ENCODE measurements at regions not wholly inside any gene's neighbourhood (a gene's known extent, or its start where the extent isn't known, plus 50 kb on each side); places are given as distances from the start of the nearest gene placed in this dataset.

GRCh38 chr11:25970726-25971508, 361.0 kb upstream of the ANO3 start:
- DNase-seq (ENCODE audit: low spot score): no peak

GRCh38 chr11:25980091-25980490, 351.8 kb upstream of the ANO3 start:
- DNase-seq (ENCODE audit: low spot score): no peak

- DNase-seq (ENCODE audit: low spot score): peak; percentile 5
Measured at GRCh38 chr11:25981998-25982397, 349.9 kb upstream of the ANO3 start.

GRCh38 chr11:25983280-25983679, 348.6 kb upstream of the ANO3 start:
- no peak for DNase-seq (ENCODE audit: low spot score)

- DNase-seq (ENCODE audit: low spot score): no peak
Measured at GRCh38 chr11:25988178-25988577, 343.8 kb upstream of the ANO3 start.

- no peak for DNase-seq (ENCODE audit: low spot score)
Measured at GRCh38 chr11:25990406-25990805, 341.5 kb upstream of the ANO3 start.

GRCh38 chr11:25991476-25991875, 340.5 kb upstream of the ANO3 start:
- DNase-seq (ENCODE audit: low spot score): no peak

GRCh38 chr11:25992294-25992693, 339.6 kb upstream of the ANO3 start:
- no peak for DNase-seq (ENCODE audit: low spot score)

- DNase-seq (ENCODE audit: low spot score): no peak
Measured at GRCh38 chr11:25993016-25993415, 338.9 kb upstream of the ANO3 start.

GRCh38 chr11:26011474-26011873, 320.5 kb upstream of the ANO3 start:
- no peak for DNase-seq (ENCODE audit: low spot score)

- DNase-seq (ENCODE audit: low spot score): no peak
Measured at GRCh38 chr11:26014456-26015115, 317.3 kb upstream of the ANO3 start.

- DNase-seq (ENCODE audit: low spot score): no peak
Measured at GRCh38 chr11:26017322-26017860, 314.5 kb upstream of the ANO3 start.

- no peak for DNase-seq (ENCODE audit: low spot score)
Measured at GRCh38 chr11:26017903-26018302, 314.0 kb upstream of the ANO3 start.

- no peak for DNase-seq (ENCODE audit: low spot score)
Measured at GRCh38 chr11:26018336-26018735, 313.6 kb upstream of the ANO3 start.

- no peak for DNase-seq (ENCODE audit: low spot score)
Measured at GRCh38 chr11:26019386-26019785, 312.5 kb upstream of the ANO3 start.

GRCh38 chr11:26021017-26021416, 310.9 kb upstream of the ANO3 start:
- DNase-seq (ENCODE audit: low spot score): no peak

- no peak for DNase-seq (ENCODE audit: low spot score)
Measured at GRCh38 chr11:26023057-26023456, 308.9 kb upstream of the ANO3 start.

GRCh38 chr11:26025676-26026075, 306.3 kb upstream of the ANO3 start:
- DNase-seq (ENCODE audit: low spot score): no peak

- DNase-seq (ENCODE audit: low spot score): no peak
Measured at GRCh38 chr11:26026078-26026477, 305.9 kb upstream of the ANO3 start.

GRCh38 chr11:26027887-26028286, 304.0 kb upstream of the ANO3 start:
- no peak for DNase-seq (ENCODE audit: low spot score)

GRCh38 chr11:26028393-26028911, 303.5 kb upstream of the ANO3 start:
- no peak for DNase-seq (ENCODE audit: low spot score)

- no peak for DNase-seq (ENCODE audit: low spot score)
Measured at GRCh38 chr11:26030399-26030798, 301.5 kb upstream of the ANO3 start.

GRCh38 chr11:26032241-26032640, 299.7 kb upstream of the ANO3 start:
- no peak for DNase-seq (ENCODE audit: low spot score)
